T-helper 2 cell treated with Interferon-gamma antibody and Interleukin-4, amounts not matched to agents 5 μg/mL and 100 μg/mL, for 36 hours (primary cell): ENCODE measurements at regions not wholly inside any gene's neighbourhood (a gene's known extent, or its start where the extent isn't known, plus 50 kb on each side); places are given as distances from the start of the nearest gene placed in this dataset.

ENCODE experiments used
- DNase-seq: peaks from one replicate; pipeline ENCODE4 v3.0.0; 2021; ENCODE audit warnings: low spot score
- H3K27ac Mint-ChIP-seq: one replicate; pipeline ENCODE4 v1.8.0; 2021; ENCODE audit warnings: mild to moderate bottlenecking, mixed read lengths
- H3K27me3 Mint-ChIP-seq: one replicate; pipeline ENCODE4 v1.8.0; 2021; ENCODE audit warnings: low read depth, mixed read lengths
- H3K36me3 Mint-ChIP-seq: one replicate; pipeline ENCODE4 v1.8.0; 2021; ENCODE audit warnings: low read depth, mixed read lengths
- H3K4me1 Mint-ChIP-seq: one replicate; pipeline ENCODE4 v1.8.0; 2021; ENCODE audit warnings: low read depth, mixed read lengths
- H3K4me3 Mint-ChIP-seq: one replicate; pipeline ENCODE4 v1.8.0; 2022; ENCODE audit warnings: mild to moderate bottlenecking, moderate library complexity, mixed read lengths
- H3K9me3 Mint-ChIP-seq: one replicate; pipeline ENCODE4 v1.8.0; 2021; ENCODE audit warnings: mixed read lengths

GRCh38 chr17:12254460-12254859 is 233.8 kb downstream of the MAP2K4 start:
- H3K4me3 Mint-ChIP-seq: no peak overlapping the region
- no peaks in the 10 kb centered on the region for H3K4me1 Mint-ChIP-seq
- no peaks in the 10 kb centered on the region for H3K9me3 Mint-ChIP-seq
- no peaks in the 10 kb centered on the region for H3K36me3 Mint-ChIP-seq
- H3K27ac Mint-ChIP-seq: no peak overlapping the region
- DNase-seq: no peak
- H3K27me3 Mint-ChIP-seq: no peaks in the 10 kb centered on the region

GRCh38 chr17:12256380-12256995 is 235.8 kb downstream of the MAP2K4 start:
- DNase-seq: no peak
- Mint-ChIP-seq H3K36me3 (no peaks in the 10 kb centered on the region), H3K4me3 (no peak overlapping the region), H3K4me1 (no peaks in the 10 kb centered on the region), H3K9me3 (peaks cover 2% of the 10 kb centered on the region), H3K27ac (no peak overlapping the region), H3K27me3 (no peaks in the 10 kb centered on the region)

- H3K4me3 Mint-ChIP-seq: no peak overlapping the region
- no peaks in the 10 kb centered on the region for H3K36me3 Mint-ChIP-seq
- H3K27me3 Mint-ChIP-seq: no peaks in the 10 kb centered on the region
- no peak for DNase-seq
- H3K4me1 Mint-ChIP-seq: no peaks in the 10 kb centered on the region
- H3K27ac Mint-ChIP-seq: no peak overlapping the region
- H3K9me3 Mint-ChIP-seq: peaks cover 9% of the 10 kb centered on the region
Observed at GRCh38 chr17:12257176-12257575, 236.5 kb downstream of the MAP2K4 start.

GRCh38 chr17:12261354-12261753 is 240.7 kb downstream of the MAP2K4 start:
- Mint-ChIP-seq H3K27ac (no peak overlapping the region), H3K4me3 (no peak overlapping the region), H3K4me1 (no peaks in the 10 kb centered on the region), H3K27me3 (no peaks in the 10 kb centered on the region), H3K9me3 (peaks cover 12% of the 10 kb centered on the region), H3K36me3 (no peaks in the 10 kb centered on the region)
- DNase-seq: no peak

GRCh38 chr17:12269751-12270150 is 249.1 kb downstream of the MAP2K4 start:
- no peaks in the 10 kb centered on the region for H3K4me1 Mint-ChIP-seq
- no peak for DNase-seq
- H3K36me3 Mint-ChIP-seq: no peaks in the 10 kb centered on the region
- H3K4me3 Mint-ChIP-seq: no peak overlapping the region
- peaks cover 21% of the 10 kb centered on the region for H3K9me3 Mint-ChIP-seq
- H3K27ac Mint-ChIP-seq: no peak overlapping the region
- H3K27me3 Mint-ChIP-seq: no peaks in the 10 kb centered on the region

GRCh38 chr17:12277827-12278226 is 257.1 kb downstream of the MAP2K4 start:
- Mint-ChIP-seq H3K9me3 (peaks cover 36% of the 10 kb centered on the region), H3K4me3 (no peak overlapping the region), H3K36me3 (no peaks in the 10 kb centered on the region)

GRCh38 chr17:12282056-12282455 is 261.4 kb downstream of the MAP2K4 start:
- no peak overlapping the region for H3K4me3 Mint-ChIP-seq
- H3K27me3 Mint-ChIP-seq: no peaks in the 10 kb centered on the region
- no peaks in the 10 kb centered on the region for H3K4me1 Mint-ChIP-seq
- no peaks in the 10 kb centered on the region for H3K36me3 Mint-ChIP-seq
- no peak for DNase-seq
- no peak overlapping the region for H3K27ac Mint-ChIP-seq
- peaks cover 24% of the 10 kb centered on the region for H3K9me3 Mint-ChIP-seq

More at GRCh38 chr17:12277827-12278226, 257.1 kb downstream of the MAP2K4 start:
- H3K27me3 Mint-ChIP-seq: no peaks in the 10 kb centered on the region
- H3K27ac Mint-ChIP-seq: no peak overlapping the region
- no peak for DNase-seq
- H3K4me1 Mint-ChIP-seq: no peaks in the 10 kb centered on the region

- no peaks in the 10 kb centered on the region for H3K27me3 Mint-ChIP-seq
- no peak for DNase-seq
Observed at GRCh38 chr17:12287953-12288352, 267.3 kb downstream of the MAP2K4 start.

GRCh38 chr17:12290207-12290606 is 269.5 kb downstream of the MAP2K4 start:
- Mint-ChIP-seq H3K4me1 (no peaks in the 10 kb centered on the region), H3K9me3 (peaks cover 25% of the 10 kb centered on the region), H3K36me3 (no peaks in the 10 kb centered on the region), H3K27ac (no peak overlapping the region), H3K4me3 (no peak overlapping the region), H3K27me3 (no peaks in the 10 kb centered on the region)
- no peak for DNase-seq

More at GRCh38 chr17:12287953-12288352, 267.3 kb downstream of the MAP2K4 start:
- H3K4me3 Mint-ChIP-seq: no peak overlapping the region
- H3K9me3 Mint-ChIP-seq: peaks cover 21% of the 10 kb centered on the region
- H3K27ac Mint-ChIP-seq: no peak overlapping the region
- H3K4me1 Mint-ChIP-seq: no peaks in the 10 kb centered on the region
- H3K36me3 Mint-ChIP-seq: no peaks in the 10 kb centered on the region

GRCh38 chr17:12296209-12296625 is 275.5 kb downstream of the MAP2K4 start:
- Mint-ChIP-seq H3K4me3 (no peak overlapping the region), H3K9me3 (peaks cover 40% of the 10 kb centered on the region), H3K27me3 (no peaks in the 10 kb centered on the region), H3K27ac (no peak overlapping the region), H3K36me3 (no peaks in the 10 kb centered on the region), H3K4me1 (no peaks in the 10 kb centered on the region)
- no peak for DNase-seq

GRCh38 chr17:12301551-12301950 is 280.9 kb downstream of the MAP2K4 start:
- Mint-ChIP-seq H3K36me3 (no peaks in the 10 kb centered on the region), H3K27me3 (no peaks in the 10 kb centered on the region), H3K27ac (no peak overlapping the region), H3K4me3 (no peak overlapping the region), H3K9me3 (peaks cover 24% of the 10 kb centered on the region), H3K4me1 (no peaks in the 10 kb centered on the region)
- DNase-seq: no peak

GRCh38 chr17:12302711-12303110 is 282.0 kb downstream of the MAP2K4 start:
- H3K4me3 Mint-ChIP-seq: no peak overlapping the region
- no peaks in the 10 kb centered on the region for H3K36me3 Mint-ChIP-seq
- H3K9me3 Mint-ChIP-seq: peaks cover 22% of the 10 kb centered on the region
- no peak overlapping the region for H3K27ac Mint-ChIP-seq
- no peaks in the 10 kb centered on the region for H3K4me1 Mint-ChIP-seq
- no peak for DNase-seq
- no peaks in the 10 kb centered on the region for H3K27me3 Mint-ChIP-seq

GRCh38 chr17:12310811-12311210 is 290.1 kb downstream of the MAP2K4 start:
- Mint-ChIP-seq H3K36me3 (no peaks in the 10 kb centered on the region), H3K9me3 (peaks cover 49% of the 10 kb centered on the region), H3K27me3 (no peaks in the 10 kb centered on the region), H3K4me1 (no peaks in the 10 kb centered on the region), H3K4me3 (no peak overlapping the region), H3K27ac (no peak overlapping the region)
- DNase-seq: no peak

- H3K27me3 Mint-ChIP-seq: no peaks in the 10 kb centered on the region
- DNase-seq: no peak
- peaks cover 47% of the 10 kb centered on the region for H3K9me3 Mint-ChIP-seq
- no peaks in the 10 kb centered on the region for H3K36me3 Mint-ChIP-seq
- H3K27ac Mint-ChIP-seq: no peak overlapping the region
- H3K4me3 Mint-ChIP-seq: no peak overlapping the region
- H3K4me1 Mint-ChIP-seq: no peaks in the 10 kb centered on the region
Observed at GRCh38 chr17:12312692-12313091, 292.0 kb downstream of the MAP2K4 start.

- no peak for DNase-seq
- peaks cover 44% of the 10 kb centered on the region for H3K9me3 Mint-ChIP-seq
- no peaks in the 10 kb centered on the region for H3K27me3 Mint-ChIP-seq
- H3K36me3 Mint-ChIP-seq: no peaks in the 10 kb centered on the region
- H3K27ac Mint-ChIP-seq: no peak overlapping the region
- H3K4me3 Mint-ChIP-seq: no peak overlapping the region
- H3K4me1 Mint-ChIP-seq: no peaks in the 10 kb centered on the region
Observed at GRCh38 chr17:12313786-12314185, 293.1 kb downstream of the MAP2K4 start.
